CD4-positive, alpha-beta T cell treated with Interleukin-6 for 4 hours (primary cell): ENCODE measurements at regions not wholly inside any gene's neighbourhood (a gene's known extent, or its start where the extent isn't known, plus 50 kb on each side); places are given as distances from the start of the nearest gene placed in this dataset.

ENCODE experiments used
- DNase-seq: peaks from one replicate; pipeline ENCODE4 v3.0.0-alpha.2; 2020; ENCODE audit warnings: mixed read lengths

- no peak for DNase-seq
Observed at GRCh38 chrX:149272690-149273463, 232.2 kb downstream of the IDS start.

GRCh38 chrX:149267878-149268813 is 237.0 kb downstream of the IDS start:
- DNase-seq, result no peak

GRCh38 chrX:149262086-149262485 is 243.0 kb downstream of the IDS start:
- DNase-seq, result no peak

- DNase-seq, result no peak
Observed at GRCh38 chrX:149259241-149259640, 245.9 kb downstream of the IDS start.

GRCh38 chrX:149255860-149256259 is 249.2 kb downstream of the IDS start:
- DNase-seq, result no peak

GRCh38 chrX:149248073-149248625 is 257.0 kb downstream of the IDS start:
- no peak for DNase-seq

GRCh38 chrX:149230689-149231088 is 274.4 kb downstream of the IDS start:
- no peak for DNase-seq

- DNase-seq, result no peak
Observed at GRCh38 chrX:149223854-149224253, 281.3 kb downstream of the IDS start.

- no peak for DNase-seq
Observed at GRCh38 chrX:149222040-149222439, 283.1 kb downstream of the IDS start.

GRCh38 chrX:149221230-149221629 is 283.9 kb downstream of the IDS start:
- no peak for DNase-seq

- DNase-seq, result no peak
Observed at GRCh38 chrX:149213264-149213663, 291.8 kb downstream of the IDS start.

- DNase-seq, result no peak
Observed at GRCh38 chrX:149208307-149208706, 296.8 kb downstream of the IDS start.

- DNase-seq, result no peak
Observed at GRCh38 chrX:149207518-149207917, 297.6 kb downstream of the IDS start.

GRCh38 chrX:149205937-149206336 is 299.2 kb downstream of the IDS start:
- no peak for DNase-seq

- DNase-seq, result no peak
Observed at GRCh38 chrX:149205081-149205480, 300.0 kb downstream of the IDS start.

GRCh38 chrX:149199734-149200133 is 305.4 kb downstream of the IDS start:
- DNase-seq, result no peak

GRCh38 chrX:149198980-149199732 is 305.9 kb downstream of the IDS start:
- DNase-seq, result no peak

GRCh38 chrX:149185087-149185486 is 320.0 kb downstream of the IDS start:
- DNase-seq, result no peak

- no peak for DNase-seq
Observed at GRCh38 chrX:149161435-149162088, 343.5 kb downstream of the IDS start.

GRCh38 chrX:149157976-149158375 is 347.1 kb downstream of the IDS start:
- DNase-seq, result no peak

- no peak for DNase-seq
Observed at GRCh38 chrX:149152941-149153340, 352.2 kb downstream of the IDS start.
